SK-N-SH (cell line): ENCODE measurements at regions not wholly inside any gene's neighbourhood (a gene's known extent, or its start where the extent isn't known, plus 50 kb on each side); places are given as distances from the start of the nearest gene placed in this dataset.

Experiments used
- CHD2 ChIP-seq: fragments of 150-350 bp; IDR thresholded peaks from 2 replicates; pipeline ENCODE4 v1.6.1; 2018; ENCODE audit warnings: low read length; ENCODE audit not compliant: partially characterized antibody
- EZH2phosphoT487 ChIP-seq: fragments of 200-600 bp; sonication (generic); IDR thresholded peaks from 2 replicates; pipeline ENCODE4 v1.6.1; 2017; ENCODE audit warnings: low read depth, mixed run types, mild to moderate bottlenecking, antibody characterized with exemption, moderate library complexity, borderline replicate concordance
- FOXJ3 ChIP-seq: sonication (generic); formaldehyde crosslinking; IDR thresholded peaks from 2 replicates; pipeline ENCODE4 v1.5.1; 2020; ENCODE audit warnings: mild to moderate bottlenecking, missing genetic modification reagents
- POLR2AphosphoS5 ChIP-seq: IDR thresholded peaks from 2 replicates; pipeline ENCODE4 v1.6.1; 2012; ENCODE audit warnings: low read depth, low read length
- RAD21 ChIP-seq: IDR thresholded peaks from 2 replicates; pipeline ENCODE4 v1.6.1; 2012; ENCODE audit warnings: mild to moderate bottlenecking, low read length
- TF ChIP-seq, protein P1 (sequence below): fragments of 200-600 bp; sonication (generic); IDR thresholded peaks from 2 replicates; pipeline ENCODE4 v1.6.1; 2017; ENCODE audit warnings: antibody characterized with exemption, mild to moderate bottlenecking, moderate library complexity

DNA sequence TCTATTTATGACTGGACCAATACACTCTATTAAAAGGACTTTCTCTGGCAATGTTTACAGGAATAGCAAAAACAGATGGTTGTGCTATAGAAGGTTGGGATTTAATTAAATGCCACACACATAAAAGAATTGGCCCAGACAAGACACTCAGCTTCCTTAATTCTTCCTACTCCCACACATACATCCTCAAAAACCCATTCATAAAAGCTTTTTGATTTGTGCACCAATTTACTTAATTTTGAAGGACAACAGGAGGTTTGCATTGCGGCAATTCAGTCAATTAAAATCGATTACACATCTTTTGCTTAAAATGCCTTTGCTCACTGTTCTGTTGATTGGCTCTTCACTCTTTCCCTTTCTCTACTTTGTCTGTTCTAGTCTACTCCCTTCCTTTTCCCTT, 317.1 kb downstream of the CBLL2 start:
- TF ChIP-seq EZH2phosphoT487 = no peak
- TF ChIP-seq POLR2AphosphoS5 = no peak
- TF ChIP-seq, protein P1, sequence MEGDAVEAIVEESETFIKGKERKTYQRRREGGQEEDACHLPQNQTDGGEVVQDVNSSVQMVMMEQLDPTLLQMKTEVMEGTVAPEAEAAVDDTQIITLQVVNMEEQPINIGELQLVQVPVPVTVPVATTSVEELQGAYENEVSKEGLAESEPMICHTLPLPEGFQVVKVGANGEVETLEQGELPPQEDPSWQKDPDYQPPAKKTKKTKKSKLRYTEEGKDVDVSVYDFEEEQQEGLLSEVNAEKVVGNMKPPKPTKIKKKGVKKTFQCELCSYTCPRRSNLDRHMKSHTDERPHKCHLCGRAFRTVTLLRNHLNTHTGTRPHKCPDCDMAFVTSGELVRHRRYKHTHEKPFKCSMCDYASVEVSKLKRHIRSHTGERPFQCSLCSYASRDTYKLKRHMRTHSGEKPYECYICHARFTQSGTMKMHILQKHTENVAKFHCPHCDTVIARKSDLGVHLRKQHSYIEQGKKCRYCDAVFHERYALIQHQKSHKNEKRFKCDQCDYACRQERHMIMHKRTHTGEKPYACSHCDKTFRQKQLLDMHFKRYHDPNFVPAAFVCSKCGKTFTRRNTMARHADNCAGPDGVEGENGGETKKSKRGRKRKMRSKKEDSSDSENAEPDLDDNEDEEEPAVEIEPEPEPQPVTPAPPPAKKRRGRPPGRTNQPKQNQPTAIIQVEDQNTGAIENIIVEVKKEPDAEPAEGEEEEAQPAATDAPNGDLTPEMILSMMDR = no peak
- TF ChIP-seq RAD21 = no peak
- no peak for TF ChIP-seq CHD2
- no peak for TF ChIP-seq FOXJ3 (CRISPR knock-in tag)
